ENCODE measurements at regions not wholly inside any gene's neighbourhood (a gene's known extent, or its start where the extent isn't known, plus 50 kb on each side); places are given as distances from the start of the nearest gene placed in this dataset.

GRCh38 chr6:1500913-1501312 lies 108.8 kb upstream of the FOXC1 start:
- Mint-ChIP-seq H3K36me3 (ENCODE audit: low read depth) (no peaks in the 10 kb centered on the region), H3K9me3 (peaks cover 2% of the 10 kb centered on the region), H3K27ac (no peak overlapping the region), H3K4me3 (no peak overlapping the region), H3K4me1 (ENCODE audit: low read depth) (no peaks in the 10 kb centered on the region), H3K27me3 (peaks cover 27% of the 10 kb centered on the region)
- ATAC-seq (ENCODE audit: poor library complexity) (no peak), DNase-seq (no peak)
- Histone ChIP-seq H3K4me1 (ENCODE audit: insufficient read depth, low read length) (no peaks in the 10 kb centered on the region), H3K9me3 (ENCODE audit: control insufficient read depth in 1 of 2, insufficient read depth in 1 of 2, low read length in 2 of 2) (peaks cover 0 to 3% of the 10 kb centered on the region in 2 experiments), H3K27ac (ENCODE audit: low read depth in 1 of 2, low read length in 2 of 2) (no peak overlapping the region), H3K4me3 (ENCODE audit: low read length) (no peak overlapping the region), H3K36me3 (ENCODE audit: insufficient read depth, low read length) (no peaks in the 10 kb centered on the region), H3K27me3 (ENCODE audit: control insufficient read depth in 1 of 2, insufficient read depth in 2 of 2, low read length in 2 of 2) (peaks cover 0 to 3% of the 10 kb centered on the region in 2 experiments)
- POLR2A ChIA-PET: no interaction called here
- CTCF ChIA-PET: no interaction called here
- intact Hi-C loops (cut with DNase I, micrococcal nuclease): no loop called here
- TF ChIP-seq CTCF (IDR thresholded peaks at IDR 0.05): no peak

GRCh38 chr6:1502041-1502440 lies 107.7 kb upstream of the FOXC1 start:
- POLR2A ChIA-PET: no interaction called here
- H3K4me1 Mint-ChIP-seq (ENCODE audit: low read depth): no peaks in the 10 kb centered on the region
- CTCF ChIA-PET: no interaction called here
- peaks cover 27% of the 10 kb centered on the region for H3K27me3 Mint-ChIP-seq
- H3K4me3 Mint-ChIP-seq: no peak overlapping the region
- DNase-seq: no peak
- no peak for TF ChIP-seq CTCF (IDR thresholded peaks at IDR 0.05)
- H3K9me3 Mint-ChIP-seq: no peaks in the 10 kb centered on the region
- ATAC-seq (ENCODE audit: poor library complexity): no peak
- no peaks in the 10 kb centered on the region for H3K36me3 Mint-ChIP-seq (ENCODE audit: low read depth)
- no peaks in the 10 kb centered on the region for H3K4me1 ChIP-seq (ENCODE audit: insufficient read depth, low read length)
- H3K27ac Mint-ChIP-seq: no peak overlapping the region
- H3K9me3 ChIP-seq (ENCODE audit: control insufficient read depth in 1 of 2, insufficient read depth in 1 of 2, low read length in 2 of 2): no peaks in the 10 kb centered on the region
- intact Hi-C loops (cut with DNase I, micrococcal nuclease): no loop called here
- no peak overlapping the region for H3K4me3 ChIP-seq (ENCODE audit: low read length)
- H3K36me3 ChIP-seq (ENCODE audit: insufficient read depth, low read length): no peaks in the 10 kb centered on the region
- H3K27ac ChIP-seq (ENCODE audit: low read depth in 1 of 2, low read length in 2 of 2): no peak overlapping the region
- peaks cover 0 to 3% of the 10 kb centered on the region in 2 experiments for H3K27me3 ChIP-seq (ENCODE audit: control insufficient read depth in 1 of 2, insufficient read depth in 2 of 2, low read length in 2 of 2)

- TF ChIP-seq CTCF (IDR thresholded peaks at IDR 0.05): no peak
- H3K27me3 Mint-ChIP-seq: peaks cover 29% of the 10 kb centered on the region
- no peaks in the 10 kb centered on the region for H3K9me3 Mint-ChIP-seq
- no peak overlapping the region for H3K4me3 Mint-ChIP-seq
- H3K27ac Mint-ChIP-seq: no peak overlapping the region
- H3K27me3 ChIP-seq (ENCODE audit: control insufficient read depth in 1 of 2, insufficient read depth in 2 of 2, low read length in 2 of 2): peaks cover 0 to 3% of the 10 kb centered on the region in 2 experiments
- H3K36me3 ChIP-seq (ENCODE audit: insufficient read depth, low read length): no peaks in the 10 kb centered on the region
- no peak for ATAC-seq (ENCODE audit: poor library complexity)
- DNase-seq: no peak
- POLR2A ChIA-PET: no interaction called here
- no peak overlapping the region for H3K4me3 ChIP-seq (ENCODE audit: low read length)
- no peaks in the 10 kb centered on the region for H3K4me1 Mint-ChIP-seq (ENCODE audit: low read depth)
- no peaks in the 10 kb centered on the region for H3K4me1 ChIP-seq (ENCODE audit: insufficient read depth, low read length)
- CTCF ChIA-PET: no interaction called here
- H3K36me3 Mint-ChIP-seq (ENCODE audit: low read depth): no peaks in the 10 kb centered on the region
- no peaks in the 10 kb centered on the region for H3K9me3 ChIP-seq (ENCODE audit: control insufficient read depth in 1 of 2, insufficient read depth in 1 of 2, low read length in 2 of 2)
- no peak overlapping the region for H3K27ac ChIP-seq (ENCODE audit: low read depth in 1 of 2, low read length in 2 of 2)
- intact Hi-C loops (cut with DNase I, micrococcal nuclease): no loop called here
Measured at GRCh38 chr6:1503811-1504210, 105.9 kb upstream of the FOXC1 start.

Measured in CD4-positive, alpha-beta T cell (primary cell).